Activated CD4-positive, alpha-beta T cell treated with anti-CD3 and anti-CD28 coated beads for 4 hours (primary cell): ENCODE measurements at regions not wholly inside any gene's neighbourhood (a gene's known extent, or its start where the extent isn't known, plus 50 kb on each side); places are given as distances from the start of the nearest gene placed in this dataset.
"Not testable (repeated sequence)": the region's sequence is repeated elsewhere in the genome, so short reads cannot be mapped to it uniquely, and the experiment has no call there.

ENCODE experiments used
- DNase-seq, 2 donors: peaks; one replicate each; pipeline ENCODE4 v3.0.0-alpha.2; 2020

DNA sequence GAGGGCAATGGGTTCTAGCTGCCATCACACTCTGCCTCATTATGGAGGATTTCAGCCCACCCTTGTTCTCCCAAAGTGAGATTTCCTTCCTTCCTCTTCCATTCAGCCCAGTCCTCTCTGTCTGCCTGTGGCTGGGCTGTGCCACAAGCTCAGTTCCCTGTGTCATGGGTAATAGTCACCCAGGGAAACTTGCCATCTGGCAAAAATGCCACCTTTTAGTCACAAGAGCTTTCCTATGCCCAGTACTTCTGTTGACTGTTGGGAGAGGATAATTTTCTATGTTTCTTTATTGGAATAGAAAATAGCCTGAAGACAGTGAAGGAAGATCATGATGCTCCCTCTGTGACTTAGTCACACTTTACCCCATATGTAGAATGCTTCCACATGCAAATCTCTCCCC is 71.4 kb downstream of the TLR4 start:
- DNase-seq: no peak

DNA sequence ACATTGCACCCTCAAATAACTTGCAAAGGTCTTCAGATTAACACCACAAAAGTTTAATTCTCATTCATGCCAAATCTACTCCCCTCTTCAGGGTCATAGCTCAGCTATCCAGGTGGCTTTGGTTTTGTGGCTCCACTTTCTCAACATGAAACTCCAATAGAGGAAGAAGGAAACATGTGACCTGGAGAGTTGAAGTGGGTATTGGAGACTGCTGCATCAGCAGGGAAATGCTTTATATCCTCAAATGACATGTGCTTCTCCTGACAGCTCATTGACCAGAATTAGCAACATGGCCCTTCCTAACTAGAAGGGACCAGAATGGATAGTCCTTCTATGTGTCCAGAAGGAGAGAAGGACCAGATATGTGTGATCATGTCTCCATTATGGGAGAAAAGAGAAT is 73.6 kb downstream of the TLR4 start:
- DNase-seq: no peak

DNA sequence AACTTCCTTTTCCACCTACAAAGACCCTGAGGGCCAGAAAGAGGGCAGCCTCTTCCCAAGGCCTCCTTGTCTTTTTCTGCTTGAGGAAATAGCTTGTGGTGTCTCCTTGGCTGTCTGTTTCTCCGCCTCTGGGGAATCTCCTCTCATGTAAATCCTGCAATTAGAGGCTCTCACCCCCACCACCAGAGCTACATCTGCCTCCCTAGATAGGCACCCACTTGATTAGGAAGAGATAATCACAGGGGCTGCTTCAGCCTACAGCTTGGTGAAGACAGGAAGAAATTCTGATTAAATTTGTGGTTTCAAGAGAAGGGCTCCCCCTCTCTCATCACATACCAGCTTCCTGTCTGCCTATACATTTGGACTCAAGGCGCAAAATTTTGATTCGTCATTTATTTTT is 75.6 kb downstream of the TLR4 start:
- no peak for DNase-seq

DNA sequence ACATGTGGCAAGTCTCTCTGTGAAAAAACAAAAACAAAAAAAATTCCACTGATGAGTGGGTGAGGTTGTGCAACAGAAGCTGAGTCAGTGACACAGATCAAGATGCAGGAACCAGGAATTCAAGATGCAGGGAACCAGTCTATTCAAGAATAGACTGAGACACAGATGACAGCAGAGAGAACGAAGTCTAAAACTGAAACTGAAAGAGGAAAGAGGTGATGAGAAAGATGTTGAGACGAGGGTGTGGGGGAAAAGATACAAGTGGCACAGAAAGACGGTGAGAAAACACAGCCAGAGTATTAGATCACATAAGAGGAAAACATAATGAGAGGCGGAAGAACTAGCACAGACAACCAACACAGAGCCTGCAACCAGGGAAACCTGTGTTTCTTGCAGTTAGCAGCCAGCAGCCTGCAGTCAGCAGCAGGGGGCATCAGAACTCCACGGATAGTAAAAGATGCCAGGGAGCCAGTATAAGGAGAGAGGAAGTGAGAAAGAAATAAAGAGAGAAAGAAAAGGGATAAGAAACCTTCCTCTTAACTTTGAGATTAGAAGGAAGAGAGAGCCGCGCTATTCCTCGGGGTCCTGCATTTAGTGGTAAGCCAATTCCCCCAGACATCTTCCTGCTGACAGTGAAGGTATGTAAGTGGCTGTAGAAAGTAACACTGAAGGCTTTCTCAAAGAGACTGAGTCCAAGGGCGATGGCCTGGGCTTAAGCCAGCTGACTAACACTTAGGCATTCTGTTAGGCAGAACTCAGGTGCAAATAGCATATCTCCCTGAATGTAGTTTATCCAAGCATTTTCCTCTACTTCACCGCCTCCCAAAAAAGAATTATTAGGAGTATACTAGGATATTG is 79.0 kb downstream of the TLR4 start:
- peak; percentile 39 to 42 for DNase-seq

DNA sequence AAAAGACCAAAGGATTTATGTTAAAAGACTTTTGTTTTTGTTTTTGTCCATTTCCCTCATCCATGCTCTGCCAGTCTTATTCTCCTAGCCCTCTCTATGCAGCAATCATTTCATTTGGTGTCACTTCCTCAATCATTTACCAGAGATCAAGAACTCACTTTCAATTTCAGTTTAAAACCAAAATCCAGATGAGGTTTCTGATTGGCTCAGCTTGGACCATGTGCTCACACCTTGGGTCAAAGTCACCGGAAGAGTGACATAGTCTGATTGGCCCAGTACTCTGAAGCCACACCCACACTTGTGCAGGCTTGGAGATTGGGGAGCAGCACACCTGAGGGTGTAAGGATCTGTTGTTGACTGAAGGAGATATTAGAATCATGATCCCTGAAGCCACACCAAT is 79.6 kb downstream of the TLR4 start:
- DNase-seq: peak; percentile 1 to 7

DNA sequence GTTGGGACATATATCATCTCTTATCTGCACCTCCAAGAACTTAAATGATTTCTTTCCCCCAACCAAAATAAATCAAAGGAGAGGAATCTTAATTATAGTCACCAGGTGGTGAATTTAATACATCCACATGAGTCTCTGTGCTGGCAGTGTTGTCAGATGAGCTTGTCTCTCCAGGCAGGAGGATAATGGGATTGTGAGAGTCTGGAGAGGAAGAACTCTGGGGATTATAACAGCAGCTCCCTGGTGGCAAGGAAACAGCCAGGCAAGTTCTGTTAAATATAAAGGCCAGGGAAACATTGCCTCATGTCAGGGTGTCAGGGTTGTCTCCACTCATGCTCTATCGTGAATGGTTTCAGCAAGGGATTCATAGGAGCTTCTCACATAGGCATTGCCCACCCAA is 80.8 kb downstream of the TLR4 start:
- no peak for DNase-seq

DNA sequence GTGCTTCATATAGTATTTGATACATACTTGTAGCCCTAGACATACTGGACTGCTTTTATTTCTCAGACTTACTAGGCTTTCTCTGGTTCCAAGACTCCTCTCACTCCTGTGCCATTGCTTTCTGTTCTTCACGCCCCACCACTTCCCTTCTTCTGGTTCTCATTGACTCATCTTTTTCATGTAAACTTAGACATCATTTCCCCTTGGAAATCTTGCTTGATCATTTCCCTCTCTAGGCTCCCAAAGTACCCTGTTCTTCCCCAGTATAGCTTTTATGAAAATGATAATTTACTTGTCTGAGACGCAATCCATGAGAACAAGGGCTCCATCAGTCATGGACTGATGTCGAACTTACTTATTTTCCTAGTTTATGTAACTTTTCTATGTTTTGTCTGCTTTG is 83.5 kb downstream of the TLR4 start:
- DNase-seq: no peak

DNA sequence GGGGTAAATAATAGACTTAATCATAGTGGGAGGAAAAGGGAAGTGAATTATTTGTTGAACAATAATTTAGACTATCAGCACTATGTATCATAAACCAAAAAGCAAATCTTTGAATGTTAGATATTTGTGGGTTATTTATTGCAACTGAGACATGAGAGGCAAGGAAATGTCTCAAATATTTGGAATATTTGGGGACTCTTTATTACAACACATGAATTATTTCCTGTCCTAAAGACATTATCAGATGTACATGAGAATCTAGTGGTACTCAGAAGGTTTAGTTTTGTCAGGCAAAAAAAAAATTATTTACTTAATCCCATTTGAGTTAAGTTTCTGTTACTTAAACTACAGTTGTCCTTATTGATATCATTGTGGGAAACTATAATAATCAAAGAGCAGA is 91.1 kb downstream of the TLR4 start:
- no peak for DNase-seq

DNA sequence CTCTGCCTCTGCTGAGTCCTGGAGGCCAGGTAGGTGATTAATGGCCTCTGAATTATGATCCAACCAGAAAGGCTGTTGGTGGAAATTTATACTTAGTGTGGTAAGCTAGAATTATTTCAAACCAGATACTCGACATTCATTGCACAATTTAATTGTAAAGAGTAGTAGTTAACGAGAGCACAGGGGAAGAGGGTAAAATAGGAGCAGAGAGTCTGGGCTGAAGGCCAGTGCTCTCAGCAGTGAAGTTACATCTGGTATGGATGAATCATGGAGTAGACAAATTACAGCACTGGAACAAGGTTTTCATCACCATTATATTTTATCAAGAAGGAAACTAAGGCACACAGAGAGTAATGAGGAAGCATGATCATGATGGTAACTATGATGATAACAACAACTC is 92.5 kb downstream of the TLR4 start:
- no peak for DNase-seq

DNA sequence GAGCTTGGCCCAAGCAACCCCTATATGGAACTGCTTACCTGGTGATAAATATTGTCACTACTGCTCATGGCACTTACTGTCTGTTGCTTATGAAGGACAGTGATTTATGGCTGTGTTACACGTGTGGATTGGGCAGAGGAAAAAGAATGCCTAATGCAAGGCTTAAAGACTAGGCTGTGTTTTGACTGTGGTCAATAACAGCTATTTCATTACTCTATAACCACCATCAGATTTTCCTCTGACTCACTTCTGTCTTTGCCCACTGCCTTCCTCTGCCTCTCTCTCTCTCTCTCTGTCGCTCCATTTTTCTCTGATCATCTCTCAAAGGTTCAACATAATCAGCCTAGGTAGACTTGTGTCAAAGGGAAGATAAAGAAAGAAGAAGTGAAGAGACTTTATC is 96.2 kb downstream of the TLR4 start:
- DNase-seq: no peak

DNA sequence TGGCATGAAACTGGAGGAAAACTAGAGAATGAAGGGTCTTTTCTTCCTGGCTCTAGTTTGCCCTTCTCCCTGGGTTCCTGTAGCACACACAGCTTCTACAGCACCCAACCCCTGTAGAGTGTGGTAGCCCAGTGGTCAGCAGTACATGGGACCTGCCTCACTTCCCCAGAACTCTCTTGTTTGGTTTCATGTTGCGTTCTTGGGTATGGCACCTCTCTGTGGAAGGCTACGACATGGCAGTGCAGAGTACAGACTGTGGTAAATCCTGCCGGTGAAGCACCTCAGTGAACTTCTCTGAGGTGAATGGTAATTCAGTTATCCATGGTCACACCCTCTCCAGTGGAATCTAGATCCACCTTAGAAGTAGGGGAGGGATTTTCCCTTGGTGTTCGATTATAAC is 105.5 kb downstream of the TLR4 start:
- no peak for DNase-seq

DNA sequence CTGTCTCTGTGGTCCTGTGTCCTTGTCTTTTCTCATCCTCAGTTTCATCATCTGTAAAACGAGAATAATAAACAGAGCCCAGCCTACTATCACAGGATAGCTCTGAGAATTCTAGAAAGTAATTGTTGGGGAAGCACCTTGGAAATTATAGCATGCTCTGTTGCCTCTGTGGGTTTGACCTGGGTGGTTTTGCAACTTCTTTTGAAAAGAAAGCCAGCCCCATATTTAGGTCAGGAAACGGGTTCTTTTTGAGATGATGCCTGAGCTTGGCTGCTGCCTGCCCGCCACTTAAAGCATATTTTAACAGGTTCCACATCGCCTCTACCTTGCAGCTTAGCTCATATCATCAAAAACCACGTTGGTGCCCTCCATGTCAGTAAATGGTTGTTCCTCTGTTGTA is 111.1 kb downstream of the TLR4 start:
- DNase-seq: no peak

DNA sequence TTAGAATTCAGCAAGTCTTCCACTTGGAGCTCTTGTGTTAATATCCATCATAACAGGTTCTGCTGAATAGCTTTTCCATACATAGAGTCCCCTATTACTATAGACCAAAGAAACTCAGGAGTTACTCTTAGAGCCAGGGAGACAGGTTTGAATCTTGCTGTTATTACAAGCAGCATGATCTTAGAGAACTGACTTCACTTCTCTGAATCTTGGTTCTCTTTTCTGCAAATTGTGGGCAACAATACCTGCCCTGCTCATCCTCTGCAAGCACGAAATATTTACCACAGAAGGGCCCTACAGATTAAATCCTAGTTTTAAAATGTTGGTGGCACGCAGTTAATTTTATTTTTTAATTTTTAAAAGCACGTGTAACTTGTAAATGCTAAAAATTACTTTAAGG is 111.7 kb downstream of the TLR4 start:
- DNase-seq: no peak

DNA sequence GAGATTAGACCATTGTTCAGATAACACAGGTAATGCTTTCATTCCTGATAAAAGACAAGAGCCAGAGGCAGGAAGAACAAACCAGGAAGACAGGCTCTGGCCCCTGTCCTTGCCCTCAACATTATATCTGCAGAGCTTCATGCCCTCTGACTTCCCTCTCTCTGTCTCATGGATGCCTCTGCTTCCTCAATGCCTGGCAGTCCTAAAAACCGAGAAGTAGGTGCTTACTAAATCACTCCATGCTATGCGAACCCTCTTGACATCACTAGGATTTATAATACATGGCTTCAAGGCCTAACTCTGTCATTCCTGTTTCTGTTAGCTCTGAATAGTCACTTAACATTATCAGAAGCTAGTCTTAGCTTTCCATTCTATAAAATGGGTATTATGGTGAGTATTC is 117.8 kb downstream of the TLR4 start:
- DNase-seq: no peak

DNA sequence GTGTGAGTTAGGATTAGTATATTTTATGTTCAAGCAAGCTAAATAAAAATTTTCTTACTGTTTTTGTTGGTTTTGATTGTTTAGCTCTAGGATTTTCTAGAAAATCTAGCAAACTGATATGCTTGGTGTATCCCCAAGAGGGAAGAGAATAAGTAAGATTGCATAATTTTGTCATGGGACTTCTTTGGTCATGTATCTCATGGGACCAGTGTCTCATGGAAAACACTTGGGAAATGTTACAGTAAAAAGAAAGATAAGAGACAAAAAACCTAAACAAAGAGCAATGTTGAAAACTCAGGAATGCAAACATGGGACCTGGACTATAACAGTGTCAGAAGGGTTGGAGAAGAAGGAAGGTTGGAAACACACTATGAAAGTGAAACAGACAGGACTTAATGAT is 119.4 kb downstream of the TLR4 start:
- no peak for DNase-seq

DNA sequence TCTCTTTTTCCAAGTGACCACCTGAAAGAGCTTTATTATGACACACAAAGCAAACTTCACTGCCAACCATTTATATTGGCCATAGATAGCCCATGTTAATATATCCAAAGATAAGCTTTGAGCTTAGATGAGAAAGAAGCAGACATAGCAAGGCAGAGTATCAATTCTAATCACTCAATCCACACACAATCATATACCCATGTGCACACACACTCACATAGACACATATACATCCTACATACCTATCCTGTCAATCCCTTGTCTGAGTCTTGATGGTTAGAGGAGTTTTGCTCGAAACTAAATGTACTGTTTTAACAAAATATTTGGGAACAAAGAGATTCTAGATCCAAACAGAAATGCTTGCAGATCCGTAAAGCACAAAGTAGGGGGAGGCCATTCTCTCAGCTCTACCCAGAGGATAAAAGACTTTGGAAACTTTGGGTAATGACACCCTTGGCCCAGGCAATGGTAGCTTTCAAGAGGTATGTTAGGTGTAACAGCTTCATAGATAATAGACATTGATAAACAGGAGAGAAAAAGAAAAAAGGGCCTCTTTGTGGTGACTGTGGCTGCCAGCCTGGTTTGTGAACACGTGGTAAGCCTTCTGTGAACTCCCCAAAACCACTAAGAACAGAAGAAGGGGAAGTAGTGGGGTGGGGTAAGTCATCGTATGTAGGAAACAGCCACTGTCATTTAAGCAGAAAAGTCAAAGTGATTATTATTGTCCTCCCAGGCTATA is 121.6 kb downstream of the TLR4 start:
- peak; percentile 19 to 29 for DNase-seq

DNA sequence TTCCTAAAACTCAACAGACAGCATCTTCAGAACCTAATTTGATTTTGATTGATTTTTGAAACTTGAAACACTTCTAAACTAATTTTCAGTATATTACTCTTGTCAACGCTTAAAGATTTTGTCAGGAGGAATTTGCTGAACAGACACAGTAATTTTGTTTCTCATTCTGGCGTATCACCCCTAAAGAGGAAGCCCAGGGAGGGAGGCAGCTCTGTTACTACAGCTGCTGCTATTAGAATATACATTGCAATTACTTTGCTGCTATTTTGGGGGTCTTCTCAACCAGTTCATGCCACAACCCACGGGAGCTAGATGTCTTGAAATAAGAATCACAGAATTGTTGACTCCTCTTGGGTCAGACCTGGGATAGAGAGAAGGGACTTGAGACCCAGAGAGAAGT is 122.6 kb downstream of the TLR4 start:
- no peak for DNase-seq

DNA sequence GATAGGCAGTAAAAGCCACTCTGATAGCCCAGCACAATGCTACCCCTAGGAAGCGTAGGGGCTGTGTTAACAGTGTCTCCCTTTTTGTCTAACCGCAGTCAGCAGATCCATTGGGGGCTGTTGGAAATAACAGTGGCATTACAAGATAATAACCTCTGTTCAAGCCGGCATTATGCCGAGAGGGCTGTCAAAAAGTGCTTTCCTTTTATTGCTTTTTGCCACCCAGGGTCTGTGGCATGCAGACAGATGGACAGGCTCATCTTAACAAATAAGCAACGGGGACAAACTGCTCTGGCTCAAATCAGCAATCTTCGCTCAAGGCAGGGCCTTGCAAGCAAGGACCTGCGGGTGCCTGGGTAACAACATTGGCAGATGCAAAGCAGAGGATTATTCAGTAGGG is 123.3 kb downstream of the TLR4 start:
- no peak for DNase-seq

DNA sequence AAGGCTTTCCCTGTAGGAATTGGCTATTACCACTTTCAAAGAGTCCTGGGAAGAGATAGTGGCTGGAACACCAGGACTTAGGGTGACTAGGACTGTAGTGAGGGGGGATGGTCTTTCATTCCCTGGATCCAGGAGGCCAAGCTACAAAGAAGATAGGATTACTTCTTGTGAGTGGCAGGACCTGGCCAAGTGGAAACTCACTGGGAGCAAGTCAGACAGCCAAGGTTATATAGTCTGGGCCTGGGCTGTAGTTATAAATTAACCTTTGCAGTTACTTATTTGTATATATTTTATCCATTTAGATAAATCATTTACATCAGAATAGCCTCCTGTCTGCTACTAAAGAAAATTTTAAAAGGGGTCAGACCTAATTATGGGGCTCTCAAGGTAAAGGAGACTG is 124.3 kb downstream of the TLR4 start:
- DNase-seq: no peak

DNA sequence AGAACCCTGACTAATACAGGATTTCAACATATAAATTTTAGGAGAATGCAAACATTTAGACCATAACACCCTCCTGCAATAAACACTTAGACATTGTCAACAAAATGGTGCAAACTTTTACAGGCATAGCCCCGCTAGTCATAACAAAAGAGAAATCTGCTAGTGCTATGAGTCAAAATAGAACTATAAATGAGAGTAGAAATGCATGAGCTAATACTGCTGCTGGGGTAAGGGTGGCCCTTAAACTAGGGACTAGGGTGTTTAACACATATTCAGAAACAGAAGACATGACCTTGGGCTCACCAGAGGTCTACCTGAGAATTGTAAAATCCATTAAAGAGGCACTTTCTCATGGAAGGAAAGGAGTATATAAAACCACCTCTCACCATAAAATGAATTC is 131.6 kb downstream of the TLR4 start:
- DNase-seq: no peak

DNA sequence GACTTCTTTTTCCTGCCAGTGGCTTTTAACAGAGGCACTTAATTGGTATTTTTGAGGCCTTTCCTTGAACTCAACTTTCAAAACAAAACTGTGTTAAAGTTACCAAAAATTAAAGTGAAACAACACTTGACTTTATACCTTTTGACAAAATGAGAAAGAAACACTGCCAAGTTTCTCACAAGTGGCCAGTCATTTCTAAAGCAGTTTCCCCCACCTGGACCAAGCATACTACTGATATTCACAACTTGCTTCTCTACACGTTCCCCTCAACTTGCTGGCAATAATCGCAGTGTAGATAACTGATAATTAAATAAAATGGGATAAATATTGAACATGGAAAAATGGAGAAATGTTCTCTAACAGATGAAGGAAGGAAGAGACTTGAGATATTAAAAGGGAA is 135.7 kb downstream of the TLR4 start:
- DNase-seq: no peak

DNA sequence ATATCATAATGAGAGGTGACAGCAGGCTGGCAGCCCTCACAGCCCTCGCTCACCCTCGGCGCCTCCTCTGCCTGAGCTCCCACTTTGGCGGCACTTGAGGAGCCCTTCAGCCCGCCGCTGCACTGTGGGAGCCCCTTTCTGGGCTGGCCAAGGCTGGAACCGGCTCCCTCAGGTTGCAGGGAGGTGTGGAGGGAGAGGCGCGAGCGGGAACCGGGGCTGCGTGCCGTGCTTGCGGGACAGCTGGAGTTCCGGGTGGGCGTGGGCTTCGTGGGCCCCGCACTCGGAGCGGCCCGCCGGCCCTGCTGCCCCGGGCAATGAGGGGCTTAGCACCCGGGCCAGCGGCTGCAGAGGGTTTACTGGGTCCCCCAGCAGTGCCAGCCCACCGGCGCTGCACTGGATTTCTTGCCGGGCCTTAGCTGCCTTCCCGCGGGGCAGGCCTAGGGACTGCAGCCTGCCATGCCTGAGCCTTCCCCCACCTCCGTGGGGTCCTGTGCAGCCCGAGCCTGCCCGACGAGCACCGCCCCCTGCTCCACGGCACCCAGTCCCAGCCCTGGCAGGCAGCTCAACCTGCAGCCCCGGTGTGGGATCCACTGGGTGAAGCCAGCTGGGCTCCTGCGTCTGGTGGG is 147.7 kb downstream of the TLR4 start:
- DNase-seq: not testable (repeated sequence)

DNA sequence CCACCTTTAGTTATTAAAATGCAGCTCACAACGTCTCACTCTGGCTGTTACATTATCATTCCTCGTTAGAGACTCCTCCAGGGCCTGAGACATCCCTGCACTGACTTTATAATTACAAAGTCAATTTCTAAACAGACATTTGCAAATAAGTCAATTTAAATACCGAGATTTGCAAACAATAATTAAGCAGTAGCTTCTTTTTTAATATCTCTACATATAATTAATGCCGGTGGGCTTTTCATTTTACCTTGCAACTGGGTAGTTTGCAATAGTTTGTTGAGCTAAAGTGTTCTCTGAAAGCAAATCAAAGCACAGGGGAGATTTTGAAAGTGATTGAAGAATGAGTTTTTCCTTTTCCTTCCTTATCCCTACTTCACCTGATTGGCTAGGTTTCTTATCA is 154.4 kb downstream of the TLR4 start:
- DNase-seq: no peak

DNA sequence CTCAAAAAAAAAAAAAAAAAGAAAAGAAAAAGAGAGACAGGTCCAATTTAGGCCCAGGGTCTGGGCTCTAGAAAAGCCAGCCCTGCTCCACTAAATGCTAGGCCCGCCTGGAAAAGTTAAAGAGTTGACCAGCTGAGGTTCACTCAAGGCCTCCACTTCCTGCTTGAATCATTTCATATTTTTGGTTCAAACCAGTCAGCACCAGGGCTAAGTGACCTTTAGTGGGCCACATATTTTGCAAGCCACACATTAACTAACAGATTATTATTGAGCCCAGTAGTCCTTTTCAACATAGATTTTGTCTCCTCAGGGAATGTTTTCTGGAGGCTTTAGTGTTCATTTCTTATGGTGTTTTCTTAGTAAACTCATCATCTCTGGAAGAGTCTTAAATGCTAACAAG is 156.6 kb downstream of the TLR4 start:
- no peak for DNase-seq
